ENCODE measurements at regions not wholly inside any gene's neighbourhood (a gene's known extent, or its start where the extent isn't known, plus 50 kb on each side); places are given as distances from the start of the nearest gene placed in this dataset.

GRCh38 chr3:124223853-124224252 lies 231.9 kb upstream of the ROPN1 start:
- TF ChIP-seq GABPA (IDR thresholded peaks at IDR 0.05; ENCODE audit: low read depth) (no peak), POLR2AphosphoS5 (IDR thresholded peaks at IDR 0.05; ENCODE audit: low read depth) (no peak), SPI1 (IDR thresholded peaks at IDR 0.05; ENCODE audit: borderline replicate concordance, low read depth) (no peak), REST (IDR thresholded peaks at IDR 0.05; ENCODE audit: insufficient replicate concordance, low read depth) (no peak)
- TF ChIP-seq, protein P1, sequence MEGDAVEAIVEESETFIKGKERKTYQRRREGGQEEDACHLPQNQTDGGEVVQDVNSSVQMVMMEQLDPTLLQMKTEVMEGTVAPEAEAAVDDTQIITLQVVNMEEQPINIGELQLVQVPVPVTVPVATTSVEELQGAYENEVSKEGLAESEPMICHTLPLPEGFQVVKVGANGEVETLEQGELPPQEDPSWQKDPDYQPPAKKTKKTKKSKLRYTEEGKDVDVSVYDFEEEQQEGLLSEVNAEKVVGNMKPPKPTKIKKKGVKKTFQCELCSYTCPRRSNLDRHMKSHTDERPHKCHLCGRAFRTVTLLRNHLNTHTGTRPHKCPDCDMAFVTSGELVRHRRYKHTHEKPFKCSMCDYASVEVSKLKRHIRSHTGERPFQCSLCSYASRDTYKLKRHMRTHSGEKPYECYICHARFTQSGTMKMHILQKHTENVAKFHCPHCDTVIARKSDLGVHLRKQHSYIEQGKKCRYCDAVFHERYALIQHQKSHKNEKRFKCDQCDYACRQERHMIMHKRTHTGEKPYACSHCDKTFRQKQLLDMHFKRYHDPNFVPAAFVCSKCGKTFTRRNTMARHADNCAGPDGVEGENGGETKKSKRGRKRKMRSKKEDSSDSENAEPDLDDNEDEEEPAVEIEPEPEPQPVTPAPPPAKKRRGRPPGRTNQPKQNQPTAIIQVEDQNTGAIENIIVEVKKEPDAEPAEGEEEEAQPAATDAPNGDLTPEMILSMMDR (IDR thresholded peaks at IDR 0.05; ENCODE audit: insufficient read depth, low read length), result no peak
- H3K27me3 ChIP-seq (ENCODE audit: insufficient read depth, poor library complexity, severe bottlenecking), result no peaks in the 10 kb centered on the region
- DNase-seq (ENCODE audit: low read depth in 1 of 2, low spot score in 1 of 2), result no peak
- H3K27ac ChIP-seq (replicated peaks), result no peak overlapping the region
- no peak overlapping the region for H3K4me3 ChIP-seq (replicated peaks; ENCODE audit: insufficient read depth, low read length)

DNA sequence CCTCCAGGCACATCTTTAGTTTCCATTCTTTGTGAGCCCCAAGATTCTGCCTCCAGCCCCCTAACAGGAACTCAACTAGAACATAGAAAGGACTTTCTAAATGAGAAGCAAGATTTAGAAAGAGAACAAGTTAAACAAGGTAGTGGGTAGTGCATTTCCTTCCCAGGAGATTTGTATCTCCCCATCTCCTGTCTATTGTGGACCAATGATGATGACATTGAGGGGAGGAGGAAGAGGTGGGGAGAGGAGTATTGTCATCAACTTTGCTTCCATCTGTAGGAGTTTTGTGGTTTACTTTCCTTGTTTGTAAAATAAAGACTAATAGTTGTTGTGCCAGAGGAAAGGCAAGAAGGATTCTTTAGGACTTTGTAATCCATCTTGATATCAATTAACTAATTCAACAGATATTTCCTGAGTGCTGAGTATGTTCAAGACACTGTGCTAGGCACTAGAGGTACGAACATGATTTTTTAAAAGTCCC lies 235.3 kb upstream of the ROPN1 start:
- H3K27me3 ChIP-seq (ENCODE audit: insufficient read depth, poor library complexity, severe bottlenecking), result no peaks in the 10 kb centered on the region
- no peak for TF ChIP-seq GABPA (IDR thresholded peaks at IDR 0.05; ENCODE audit: low read depth)
- TF ChIP-seq POLR2AphosphoS5 (IDR thresholded peaks at IDR 0.05; ENCODE audit: low read depth), result no peak
- no peak for TF ChIP-seq REST (IDR thresholded peaks at IDR 0.05; ENCODE audit: insufficient replicate concordance, low read depth)
- no peak for TF ChIP-seq SPI1 (IDR thresholded peaks at IDR 0.05; ENCODE audit: borderline replicate concordance, low read depth)
- TF ChIP-seq, protein P1 (IDR thresholded peaks at IDR 0.05; ENCODE audit: insufficient read depth, low read length), result no peak
- H3K4me3 ChIP-seq (replicated peaks; ENCODE audit: insufficient read depth, low read length), result no peak overlapping the region
- DNase-seq (ENCODE audit: low read depth in 1 of 2, low spot score in 1 of 2), result no peak
- H3K27ac ChIP-seq (replicated peaks), result no peak overlapping the region

GRCh38 chr3:124229420-124229819 lies 237.5 kb upstream of the ROPN1 start:
- H3K27me3 ChIP-seq (ENCODE audit: insufficient read depth, poor library complexity, severe bottlenecking), result no peaks in the 10 kb centered on the region
- H3K4me3 ChIP-seq (replicated peaks; ENCODE audit: insufficient read depth, low read length), result no peak overlapping the region
- H3K27ac ChIP-seq (replicated peaks), result no peak overlapping the region
- TF ChIP-seq GABPA (IDR thresholded peaks at IDR 0.05; ENCODE audit: low read depth) (no peak), POLR2AphosphoS5 (IDR thresholded peaks at IDR 0.05; ENCODE audit: low read depth) (no peak), REST (IDR thresholded peaks at IDR 0.05; ENCODE audit: insufficient replicate concordance, low read depth) (no peak), SPI1 (IDR thresholded peaks at IDR 0.05; ENCODE audit: borderline replicate concordance, low read depth) (no peak)
- TF ChIP-seq, protein P1 (IDR thresholded peaks at IDR 0.05; ENCODE audit: insufficient read depth, low read length), result no peak
- peak in 1 of 2 experiments; percentile 15 for DNase-seq (ENCODE audit: low read depth in 1 of 2, low spot score in 1 of 2)
